ENCODE measurements at regions not wholly inside any gene's neighbourhood (a gene's known extent, or its start where the extent isn't known, plus 50 kb on each side); places are given as distances from the start of the nearest gene placed in this dataset.

DNA sequence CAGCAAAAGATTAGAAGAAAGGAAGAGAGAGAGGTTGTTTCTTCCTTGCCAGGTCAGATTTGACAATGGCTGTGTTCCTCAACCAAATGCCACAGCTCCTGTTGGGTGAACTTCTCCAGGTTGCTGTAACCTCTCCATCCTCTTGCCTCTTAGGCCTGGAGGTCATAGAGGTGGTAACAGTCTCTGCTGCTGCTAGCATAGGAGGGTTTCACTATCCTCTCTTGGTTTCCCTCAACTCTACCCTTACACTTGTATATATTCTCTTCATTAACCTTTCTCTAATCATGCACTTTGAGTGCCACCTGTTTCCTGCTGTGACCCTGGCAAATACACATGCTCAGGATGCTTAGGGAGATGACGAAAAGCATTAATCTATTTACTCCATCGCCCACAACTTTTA, 67.7 kb upstream of the HIF1A start:
- TF ChIP-seq TP53 (CRISPR knock-in tag; IDR thresholded peaks at IDR 0.05), result no peak
- TF ChIP-seq POLR2A (IDR thresholded peaks at IDR 0.05; ENCODE audit: low read length), result no peak
- no peak for TF ChIP-seq FOSL2 (IDR thresholded peaks at IDR 0.05)
- TF ChIP-seq FOSL2 (CRISPR knock-in tag; IDR thresholded peaks at IDR 0.05), result no peak
- TF ChIP-seq EP300 (IDR thresholded peaks at IDR 0.05), result no peak
- TF ChIP-seq, protein P1, sequence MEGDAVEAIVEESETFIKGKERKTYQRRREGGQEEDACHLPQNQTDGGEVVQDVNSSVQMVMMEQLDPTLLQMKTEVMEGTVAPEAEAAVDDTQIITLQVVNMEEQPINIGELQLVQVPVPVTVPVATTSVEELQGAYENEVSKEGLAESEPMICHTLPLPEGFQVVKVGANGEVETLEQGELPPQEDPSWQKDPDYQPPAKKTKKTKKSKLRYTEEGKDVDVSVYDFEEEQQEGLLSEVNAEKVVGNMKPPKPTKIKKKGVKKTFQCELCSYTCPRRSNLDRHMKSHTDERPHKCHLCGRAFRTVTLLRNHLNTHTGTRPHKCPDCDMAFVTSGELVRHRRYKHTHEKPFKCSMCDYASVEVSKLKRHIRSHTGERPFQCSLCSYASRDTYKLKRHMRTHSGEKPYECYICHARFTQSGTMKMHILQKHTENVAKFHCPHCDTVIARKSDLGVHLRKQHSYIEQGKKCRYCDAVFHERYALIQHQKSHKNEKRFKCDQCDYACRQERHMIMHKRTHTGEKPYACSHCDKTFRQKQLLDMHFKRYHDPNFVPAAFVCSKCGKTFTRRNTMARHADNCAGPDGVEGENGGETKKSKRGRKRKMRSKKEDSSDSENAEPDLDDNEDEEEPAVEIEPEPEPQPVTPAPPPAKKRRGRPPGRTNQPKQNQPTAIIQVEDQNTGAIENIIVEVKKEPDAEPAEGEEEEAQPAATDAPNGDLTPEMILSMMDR (IDR thresholded peaks at IDR 0.05), result no peak

All from A549 (cell line).